Loucy (cell line): ENCODE measurements at regions not wholly inside any gene's neighbourhood (a gene's known extent, or its start where the extent isn't known, plus 50 kb on each side); places are given as distances from the start of the nearest gene placed in this dataset.

ENCODE experiments used
- H2AFZ ChIP-seq: fragments of 200-600 bp; sonication (generic); 2 replicates; pipeline ENCODE4 v1.6.0; 2016; ENCODE audit warnings: antibody characterized with exemption, mild to moderate bottlenecking, low read length, moderate library complexity
- H3F3A ChIP-seq: fragments of 200-600 bp; 2 replicates; pipeline ENCODE4 v1.6.0; 2016; ENCODE audit warnings: antibody characterized with exemption, low read depth, mild to moderate bottlenecking
- H3K27me3 ChIP-seq: fragments of 200-600 bp; sonication (generic); 2 replicates; pipeline ENCODE4 v1.6.1; 2014; ENCODE audit warnings: low read length, mild to moderate bottlenecking; ENCODE audit not compliant: insufficient read depth, poor library complexity, severe bottlenecking
- H3K36me3 ChIP-seq: fragments of 200-600 bp; sonication (generic); 2 replicates; pipeline ENCODE4 v1.6.1; 2016; ENCODE audit warnings: low read length; ENCODE audit not compliant: insufficient read depth
- H3K4me1 ChIP-seq: fragments of 200-600 bp; sonication (generic); 2 replicates; pipeline ENCODE4 v1.5.1; 2014; ENCODE audit warnings: low read length, mild to moderate bottlenecking; ENCODE audit not compliant: insufficient read depth, poor library complexity, severe bottlenecking
- H3K4me2 ChIP-seq: fragments of 200-600 bp; sonication (generic); 2 replicates; pipeline ENCODE4 v1.6.0; 2014; ENCODE audit warnings: antibody characterized with exemption, low read length, low read depth, mild to moderate bottlenecking; ENCODE audit not compliant: poor library complexity, severe bottlenecking
- H3K4me3 ChIP-seq: fragments of 200-600 bp; sonication (generic); 2 replicates; pipeline ENCODE4 v1.5.1; 2014; ENCODE audit warnings: low read length, mild to moderate bottlenecking, mixed read lengths; ENCODE audit not compliant: poor library complexity, severe bottlenecking
- H3K79me2 ChIP-seq: fragments of 200-600 bp; sonication (generic); 2 replicates; pipeline ENCODE4 v1.6.1; 2014; ENCODE audit warnings: low read length; ENCODE audit not compliant: insufficient read depth
- H3K9ac ChIP-seq: fragments of 200-600 bp; sonication (generic); 2 replicates; pipeline ENCODE4 v1.6.0; 2014; ENCODE audit warnings: mild to moderate bottlenecking, low read depth, low read length, moderate library complexity; ENCODE audit not compliant: poor library complexity, severe bottlenecking
- H3K9me2 ChIP-seq: fragments of 200-600 bp; sonication (generic); replicated peaks from 2 replicates; pipeline ENCODE4 v1.6.1; 2016; ENCODE audit warnings: low read depth, low read length, mixed read lengths
- H3K9me3 ChIP-seq: fragments of 200-600 bp; sonication (generic); 2 replicates; pipeline ENCODE4 v1.6.1; 2014; ENCODE audit warnings: mild to moderate bottlenecking, antibody characterized with exemption, low read length, low read depth; ENCODE audit not compliant: insufficient read depth
- H4K20me1 ChIP-seq: fragments of 200-600 bp; sonication (generic); 2 replicates; pipeline ENCODE4 v1.6.0; 2014; ENCODE audit warnings: antibody characterized with exemption, low read length, mild to moderate bottlenecking; ENCODE audit not compliant: insufficient read depth, poor library complexity, severe bottlenecking
- CTCF ChIP-seq: fragments of 200-600 bp; sonication (generic); conservative IDR thresholded peaks from 2 replicates; pipeline ENCODE4 v1.5.1; 2014; ENCODE audit warnings: mild to moderate bottlenecking, antibody characterized with exemption, low read length
- EZH2phosphoT487 ChIP-seq: fragments of 200-600 bp; IDR thresholded peaks from 2 replicates; pipeline ENCODE4 v1.6.1; 2018; ENCODE audit warnings: antibody characterized with exemption, mild to moderate bottlenecking, moderate library complexity, borderline replicate concordance

GRCh38 chr13:79710376-79710775, 229.4 kb downstream of the NDFIP2 start:
- H2AFZ ChIP-seq: no peak overlapping the region
- H3F3A ChIP-seq: no peaks in the 10 kb centered on the region
- no peaks in the 10 kb centered on the region for H3K27me3 ChIP-seq
- H3K9ac ChIP-seq: no peak overlapping the region
- no peak overlapping the region for H3K4me3 ChIP-seq
- H3K36me3 ChIP-seq: no peaks in the 10 kb centered on the region
- H3K9me2 ChIP-seq: no peaks in the 10 kb centered on the region
- no peak overlapping the region for H3K4me2 ChIP-seq
- no peaks in the 10 kb centered on the region for H4K20me1 ChIP-seq
- peaks cover 8% of the 10 kb centered on the region for H3K4me1 ChIP-seq
- H3K9me3 ChIP-seq: no peaks in the 10 kb centered on the region
- H3K79me2 ChIP-seq: no peaks in the 10 kb centered on the region
- TF ChIP-seq CTCF: no peak
- no peak for TF ChIP-seq EZH2phosphoT487

DNA sequence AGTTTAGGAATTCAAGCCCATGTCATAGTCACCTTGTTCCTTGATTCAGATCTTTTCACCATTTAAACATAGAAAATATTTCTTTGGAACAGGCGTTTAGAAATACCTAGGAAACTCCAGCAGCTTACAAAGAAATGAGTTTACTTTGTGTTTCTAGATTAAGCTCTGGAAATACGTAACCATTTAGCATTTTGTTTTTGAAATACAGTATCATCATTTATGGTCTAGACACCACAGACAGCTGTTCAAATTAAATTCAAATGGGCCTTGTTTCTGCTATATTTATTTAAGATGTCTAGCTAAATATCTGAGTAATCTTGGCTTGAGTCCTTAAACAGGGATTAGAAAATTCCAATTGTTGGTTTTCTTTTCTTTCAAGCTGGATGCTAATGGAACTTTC, 228.5 kb downstream of the NDFIP2 start:
- Histone ChIP-seq H3K9ac (no peak overlapping the region), H3K9me2 (no peaks in the 10 kb centered on the region), H3K4me1 (peaks cover 8% of the 10 kb centered on the region), H2AFZ (no peak overlapping the region), H3K79me2 (no peaks in the 10 kb centered on the region), H4K20me1 (no peaks in the 10 kb centered on the region), H3F3A (no peaks in the 10 kb centered on the region), H3K36me3 (no peaks in the 10 kb centered on the region), H3K4me3 (no peak overlapping the region), H3K4me2 (no peak overlapping the region), H3K9me3 (no peaks in the 10 kb centered on the region), H3K27me3 (no peaks in the 10 kb centered on the region)
- no peak for TF ChIP-seq CTCF
- TF ChIP-seq EZH2phosphoT487: no peak

DNA sequence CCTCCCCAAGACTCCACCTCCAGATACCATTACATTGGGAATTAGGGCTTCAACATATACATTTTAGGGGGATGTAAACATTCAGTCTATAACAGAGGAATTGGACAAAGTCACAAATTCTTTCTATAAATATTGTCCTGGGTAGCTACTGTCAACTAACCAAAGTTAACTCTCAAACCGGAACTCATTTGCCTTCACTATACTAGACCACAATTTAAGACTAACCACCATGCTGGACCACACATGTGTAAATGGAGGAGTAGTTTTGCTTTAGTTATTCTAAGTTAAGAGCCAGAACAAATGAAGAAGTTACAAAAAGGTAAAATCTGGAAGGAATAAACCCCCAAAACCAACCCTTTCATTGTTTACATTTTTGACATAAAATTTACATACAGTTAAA, 222.8 kb downstream of the NDFIP2 start:
- Histone ChIP-seq H3K27me3 (no peaks in the 10 kb centered on the region), H3K4me1 (peaks cover 8% of the 10 kb centered on the region), H3K4me2 (no peak overlapping the region)

More for the DNA sequence above, 222.8 kb downstream of the NDFIP2 start:
- Histone ChIP-seq H3K36me3 (no peaks in the 10 kb centered on the region), H3K79me2 (no peaks in the 10 kb centered on the region), H2AFZ (no peak overlapping the region), H4K20me1 (no peaks in the 10 kb centered on the region), H3K9ac (no peak overlapping the region), H3K4me3 (no peak overlapping the region), H3K9me2 (no peaks in the 10 kb centered on the region), H3F3A (no peaks in the 10 kb centered on the region), H3K9me3 (no peaks in the 10 kb centered on the region)
- TF ChIP-seq EZH2phosphoT487 (no peak), CTCF (no peak)
